ENCODE measurements at regions not wholly inside any gene's neighbourhood (a gene's known extent, or its start where the extent isn't known, plus 50 kb on each side); places are given as distances from the start of the nearest gene placed in this dataset.
"Not testable (repeated sequence)": the region's sequence is repeated elsewhere in the genome, so short reads cannot be mapped to it uniquely, and the experiment has no call there.

GRCh38 chr9:67307109-67307508, 314.8 kb upstream of the SPATA31A3 start:
- DNase-seq (ENCODE audit: low spot score): not testable (repeated sequence)

- not testable (repeated sequence) for DNase-seq (ENCODE audit: low spot score)
Observed at GRCh38 chr9:67288797-67289196, 296.4 kb upstream of the SPATA31A3 start.

DNA sequence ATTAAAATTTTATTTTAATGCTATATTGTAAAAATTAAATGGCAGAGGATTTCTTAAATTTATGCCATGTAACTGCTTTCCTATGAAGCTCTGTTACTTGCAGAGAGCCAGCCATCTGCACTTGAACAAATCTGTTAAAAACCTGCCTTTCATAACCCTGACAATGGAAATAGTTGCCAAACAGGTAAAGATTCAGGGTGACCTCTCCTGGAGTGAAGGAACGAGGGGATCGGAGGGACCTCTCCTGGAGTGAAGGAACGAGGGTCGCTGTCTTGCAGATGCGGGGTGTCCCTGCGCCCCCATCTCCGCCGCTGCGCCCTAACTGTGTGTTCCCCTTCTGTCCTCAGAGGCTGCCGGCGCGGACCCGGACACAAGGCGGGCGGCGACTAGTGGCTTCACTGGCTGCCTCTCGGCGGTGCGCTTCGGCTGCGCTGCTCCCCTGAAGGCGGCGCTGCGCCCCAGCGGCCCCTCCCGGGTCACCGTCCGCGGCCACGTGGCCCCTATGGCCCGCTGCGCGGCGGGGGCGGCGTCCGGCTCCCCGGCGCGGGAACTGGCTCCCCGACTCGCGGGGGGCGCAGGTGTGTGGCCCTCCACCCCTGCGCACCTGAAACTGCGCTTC, 295.9 kb upstream of the SPATA31A3 start:
- DNase-seq (ENCODE audit: low spot score): not testable (repeated sequence)

GRCh38 chr9:67284299-67284698, 291.9 kb upstream of the SPATA31A3 start:
- not testable (repeated sequence) for DNase-seq (ENCODE audit: low spot score)

DNA sequence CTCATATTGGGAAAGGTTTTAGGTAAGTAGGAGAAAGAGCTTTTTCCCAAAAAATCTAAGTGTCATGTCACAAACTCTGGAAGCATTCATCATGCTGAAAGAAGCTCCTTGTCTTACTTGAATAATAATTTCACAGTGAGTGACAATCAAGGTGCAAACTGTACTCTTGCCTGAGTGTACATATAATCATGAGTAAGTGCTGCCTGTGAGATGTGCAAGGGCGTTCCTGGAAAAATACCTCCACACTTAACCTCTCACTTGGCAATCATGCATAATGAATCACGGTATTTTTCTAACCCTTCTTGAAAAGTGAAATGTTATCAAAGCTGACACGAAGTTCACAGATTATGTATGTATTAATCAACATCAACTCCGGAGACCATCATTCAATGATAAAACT, 289.2 kb upstream of the SPATA31A3 start:
- DNase-seq (ENCODE audit: low spot score): not testable (repeated sequence)

DNA sequence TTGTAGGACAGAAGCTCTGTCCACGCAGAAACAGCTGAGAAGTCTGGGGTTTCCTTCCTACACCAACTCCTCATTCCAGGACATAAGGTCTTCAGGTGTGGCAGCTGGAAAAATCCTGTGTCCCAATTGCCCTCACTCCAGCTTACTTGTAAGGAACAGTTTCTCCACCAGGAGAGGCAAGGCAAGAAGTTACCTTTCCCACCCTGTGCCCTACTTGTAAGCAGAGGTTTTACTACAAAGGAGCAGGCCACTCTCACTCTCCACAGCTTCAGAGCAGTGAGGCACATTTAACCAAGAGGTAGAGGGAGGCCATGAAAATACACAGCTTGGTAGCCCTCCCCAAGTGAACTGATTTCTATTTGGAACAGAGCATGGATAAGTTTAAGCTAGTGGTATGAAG, 277.3 kb upstream of the SPATA31A3 start:
- DNase-seq (ENCODE audit: low spot score): not testable (repeated sequence)

- not testable (repeated sequence) for DNase-seq (ENCODE audit: low spot score)
Observed at GRCh38 chr9:67257894-67258293, 265.5 kb upstream of the SPATA31A3 start.

- not testable (repeated sequence) for DNase-seq (ENCODE audit: low spot score)
Observed at GRCh38 chr9:67248967-67249366, 256.6 kb upstream of the SPATA31A3 start.

- DNase-seq (ENCODE audit: low spot score): not testable (repeated sequence)
Observed at GRCh38 chr9:67212073-67212472, 219.7 kb upstream of the SPATA31A3 start.

DNA sequence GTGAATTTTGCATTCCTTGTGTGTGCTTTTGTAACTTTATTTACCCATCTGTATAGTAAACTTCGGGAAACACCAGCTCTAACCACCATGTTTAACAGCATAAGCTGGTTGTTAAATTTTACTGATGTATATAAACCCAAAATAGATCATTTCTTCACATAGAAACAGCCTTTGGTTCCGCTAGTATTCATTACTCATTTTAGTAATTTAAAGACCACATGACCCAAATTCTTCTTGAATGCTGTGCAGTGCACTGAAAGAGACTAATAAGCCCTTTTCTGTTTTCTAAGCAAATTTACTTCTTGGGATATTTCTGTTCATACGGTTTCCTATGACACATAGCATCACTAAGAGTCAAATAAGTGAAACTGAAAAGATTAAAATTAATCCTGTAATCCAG, 218.5 kb upstream of the SPATA31A3 start:
- DNase-seq (ENCODE audit: low spot score): not testable (repeated sequence)

DNA sequence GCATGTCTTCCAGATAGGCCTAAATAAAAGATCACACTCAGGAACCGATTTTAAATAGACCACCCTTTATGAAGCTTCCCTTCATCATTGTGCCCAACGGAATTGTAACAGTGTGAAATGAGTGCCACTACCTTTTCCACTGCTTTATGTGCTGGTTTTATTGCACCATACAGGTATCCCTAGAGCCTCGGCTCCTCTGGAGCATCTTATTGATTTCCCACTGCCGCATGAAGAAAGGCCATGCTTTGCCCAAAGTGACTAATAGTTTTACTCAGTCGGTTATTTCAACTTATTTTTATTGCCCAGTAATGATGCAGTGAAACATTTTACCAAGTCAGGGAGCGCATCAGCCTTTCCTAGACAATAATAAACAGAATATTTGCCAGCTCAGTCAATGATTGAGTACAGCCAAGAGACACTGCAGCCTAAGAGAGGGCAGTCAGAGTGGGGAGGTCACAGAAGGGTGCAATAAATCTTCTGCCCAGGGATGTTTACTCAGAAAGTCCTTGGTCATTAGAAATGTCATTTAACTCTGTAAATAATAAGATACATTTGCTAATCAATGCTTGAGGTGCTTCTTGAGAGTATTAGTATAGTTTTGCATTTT, 216.6 kb upstream of the SPATA31A3 start:
- DNase-seq (ENCODE audit: low spot score): not testable (repeated sequence)

- not testable (repeated sequence) for DNase-seq (ENCODE audit: low spot score)
Observed at GRCh38 chr9:67196135-67196534, 203.8 kb upstream of the SPATA31A3 start.

DNA sequence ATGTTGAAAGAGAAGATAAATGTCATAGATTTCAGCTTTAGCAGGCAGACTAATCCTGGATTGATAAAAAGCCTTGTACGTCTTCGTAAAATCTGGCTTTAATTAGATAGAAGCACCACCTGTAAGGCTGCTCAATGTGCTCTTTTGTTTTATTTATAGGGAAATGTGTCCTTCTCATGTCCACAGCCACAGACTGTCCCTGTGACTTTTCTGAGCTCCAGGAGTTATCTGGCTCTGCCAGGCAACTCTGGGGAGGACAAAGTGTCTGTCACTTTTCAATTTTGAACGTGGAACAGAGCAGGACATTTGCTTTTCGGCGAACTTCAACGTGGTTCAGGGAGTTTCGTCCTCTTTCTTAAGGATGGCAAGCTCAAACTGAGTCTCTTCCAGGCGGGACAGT, 203.0 kb upstream of the SPATA31A3 start:
- DNase-seq (ENCODE audit: low spot score): not testable (repeated sequence)

DNA sequence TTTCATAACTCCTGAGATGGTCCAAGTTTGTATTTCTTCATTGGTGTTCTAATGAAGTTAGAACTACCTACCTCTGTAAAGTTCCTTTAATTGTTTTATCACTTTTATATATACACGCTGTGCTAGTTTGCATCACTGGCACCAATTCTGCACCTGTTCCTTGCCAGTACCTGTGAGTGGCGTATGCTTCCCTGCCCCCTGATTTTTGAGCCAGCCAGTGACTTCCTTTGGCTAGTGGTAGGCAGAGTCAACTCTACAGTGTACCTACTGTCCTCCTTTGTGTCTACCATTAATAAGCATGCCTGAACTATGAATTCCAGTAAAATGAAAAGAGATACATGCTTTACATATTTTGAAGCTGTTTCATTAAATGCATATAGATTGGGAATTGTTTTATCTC, 186.8 kb upstream of the SPATA31A3 start:
- not testable (repeated sequence) for DNase-seq (ENCODE audit: low spot score)

DNA sequence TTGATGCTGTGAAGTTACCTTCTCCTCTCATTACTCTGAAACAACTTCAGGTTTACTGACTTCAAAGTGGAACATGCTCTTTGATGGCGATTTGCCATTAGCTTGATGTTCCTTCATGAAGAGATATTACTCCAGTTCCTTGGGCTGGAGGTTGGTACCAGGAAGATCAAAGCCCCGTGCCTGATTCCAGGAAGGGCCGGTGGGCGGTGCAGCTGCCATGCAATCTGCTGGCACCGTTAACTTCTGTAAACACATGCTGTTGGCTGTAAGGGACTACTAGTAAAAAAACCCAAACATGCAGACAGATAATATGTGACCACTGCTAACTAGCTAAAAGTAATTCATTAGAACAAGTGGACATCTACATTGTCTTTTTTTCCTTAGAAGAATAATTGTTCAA, 182.8 kb upstream of the SPATA31A3 start:
- DNase-seq (ENCODE audit: low spot score): not testable (repeated sequence)

GRCh38 chr9:67171721-67172120, 179.4 kb upstream of the SPATA31A3 start:
- DNase-seq (ENCODE audit: low spot score): not testable (repeated sequence)

- not testable (repeated sequence) for DNase-seq (ENCODE audit: low spot score)
Observed at GRCh38 chr9:67168530-67169157, 176.3 kb upstream of the SPATA31A3 start.

GRCh38 chr9:67166335-67166734, 174.0 kb upstream of the SPATA31A3 start:
- not testable (repeated sequence) for DNase-seq (ENCODE audit: low spot score)

GRCh38 chr9:67162827-67163226, 170.5 kb upstream of the SPATA31A3 start:
- DNase-seq (ENCODE audit: low spot score): not testable (repeated sequence)

- DNase-seq (ENCODE audit: low spot score): not testable (repeated sequence)
Observed at GRCh38 chr9:67155218-67155617, 162.9 kb upstream of the SPATA31A3 start.

DNA sequence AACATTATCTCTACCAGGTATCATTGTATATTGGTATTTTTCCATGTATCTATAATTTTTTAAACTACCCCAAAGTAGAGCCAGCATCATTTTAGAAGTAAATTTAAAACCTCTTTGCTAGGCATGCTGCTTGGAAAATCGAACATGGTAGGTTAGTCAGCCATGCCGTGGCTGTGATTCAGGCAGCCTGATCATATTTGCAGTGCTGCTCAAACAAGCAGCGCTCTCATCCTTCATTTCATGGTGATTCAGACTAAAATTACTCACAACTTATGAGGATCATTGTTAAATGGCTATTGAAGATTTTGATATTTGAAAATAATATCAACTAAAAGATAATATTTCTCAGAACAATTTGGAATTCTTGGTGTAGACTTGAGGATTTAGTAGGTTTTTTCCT, 161.2 kb upstream of the SPATA31A3 start:
- not testable (repeated sequence) for DNase-seq (ENCODE audit: low spot score)

- not testable (repeated sequence) for DNase-seq (ENCODE audit: low spot score)
Observed at GRCh38 chr9:67142392-67143107, 150.2 kb upstream of the SPATA31A3 start.

GRCh38 chr9:67136376-67136775, 144.0 kb upstream of the SPATA31A3 start:
- not testable (repeated sequence) for DNase-seq (ENCODE audit: low spot score)
